ENCODE measurements at regions not wholly inside any gene's neighbourhood (a gene's known extent, or its start where the extent isn't known, plus 50 kb on each side); places are given as distances from the start of the nearest gene placed in this dataset.

DNA sequence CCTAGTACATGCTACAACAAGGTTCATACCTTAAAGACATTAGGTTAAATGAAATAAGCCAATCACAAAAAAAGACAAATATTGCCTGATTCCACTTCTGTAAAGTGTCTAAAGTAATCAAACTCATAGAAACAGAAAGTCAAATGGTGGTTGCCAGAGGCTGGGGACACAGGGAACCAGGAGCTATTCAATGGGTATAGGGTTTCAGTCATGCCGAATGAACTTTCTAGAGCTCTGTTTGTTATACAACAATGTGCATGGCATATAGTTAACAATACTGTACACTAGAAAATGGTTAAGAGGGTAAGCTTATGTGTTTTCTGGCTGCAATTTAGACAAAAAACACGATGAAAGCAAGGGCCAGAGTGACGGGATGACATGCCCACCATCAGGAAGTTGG is 70.8 kb upstream of the EGFLAM start:
- TF ChIP-seq, protein P1, sequence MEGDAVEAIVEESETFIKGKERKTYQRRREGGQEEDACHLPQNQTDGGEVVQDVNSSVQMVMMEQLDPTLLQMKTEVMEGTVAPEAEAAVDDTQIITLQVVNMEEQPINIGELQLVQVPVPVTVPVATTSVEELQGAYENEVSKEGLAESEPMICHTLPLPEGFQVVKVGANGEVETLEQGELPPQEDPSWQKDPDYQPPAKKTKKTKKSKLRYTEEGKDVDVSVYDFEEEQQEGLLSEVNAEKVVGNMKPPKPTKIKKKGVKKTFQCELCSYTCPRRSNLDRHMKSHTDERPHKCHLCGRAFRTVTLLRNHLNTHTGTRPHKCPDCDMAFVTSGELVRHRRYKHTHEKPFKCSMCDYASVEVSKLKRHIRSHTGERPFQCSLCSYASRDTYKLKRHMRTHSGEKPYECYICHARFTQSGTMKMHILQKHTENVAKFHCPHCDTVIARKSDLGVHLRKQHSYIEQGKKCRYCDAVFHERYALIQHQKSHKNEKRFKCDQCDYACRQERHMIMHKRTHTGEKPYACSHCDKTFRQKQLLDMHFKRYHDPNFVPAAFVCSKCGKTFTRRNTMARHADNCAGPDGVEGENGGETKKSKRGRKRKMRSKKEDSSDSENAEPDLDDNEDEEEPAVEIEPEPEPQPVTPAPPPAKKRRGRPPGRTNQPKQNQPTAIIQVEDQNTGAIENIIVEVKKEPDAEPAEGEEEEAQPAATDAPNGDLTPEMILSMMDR (IDR thresholded peaks at IDR 0.05; ENCODE audit: unreplicated experiment) = no peak
- H3K27ac Mint-ChIP-seq (ENCODE audit: unreplicated experiment) = no peak overlapping the region

DNA sequence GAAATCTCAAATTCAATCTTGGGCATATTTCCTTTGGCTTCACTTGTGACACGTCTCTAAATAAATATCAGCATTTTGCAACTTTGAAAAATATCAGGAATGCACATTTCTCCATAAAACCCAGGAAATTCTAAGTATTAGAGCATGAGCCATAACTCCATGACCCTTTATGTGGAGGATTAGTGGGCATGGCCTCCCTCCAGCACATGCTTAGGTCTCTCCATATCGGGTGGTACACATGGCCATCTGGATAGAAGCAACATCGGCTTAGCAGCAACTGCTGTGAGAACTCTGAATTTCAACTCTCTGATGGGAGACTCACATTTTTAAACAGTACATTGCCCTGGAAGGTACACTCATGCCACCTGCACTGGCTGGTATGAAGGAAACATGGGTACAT is 73.7 kb upstream of the EGFLAM start:
- H3K4me1 Mint-ChIP-seq (ENCODE audit: unreplicated experiment) = no peaks in the 10 kb centered on the region
- H3K36me3 Mint-ChIP-seq (ENCODE audit: low read depth, unreplicated experiment) = no peaks in the 10 kb centered on the region
- H3K27me3 Mint-ChIP-seq (ENCODE audit: unreplicated experiment) = no peaks in the 10 kb centered on the region
- no peaks in the 10 kb centered on the region for H3K9me3 Mint-ChIP-seq (ENCODE audit: unreplicated experiment)
- no peak overlapping the region for H3K27ac Mint-ChIP-seq (ENCODE audit: unreplicated experiment)
- TF ChIP-seq, protein P1 (IDR thresholded peaks at IDR 0.05; ENCODE audit: unreplicated experiment) = no peak
- no peak overlapping the region for H3K4me3 Mint-ChIP-seq (ENCODE audit: unreplicated experiment)
- no peak for DNase-seq (ENCODE audit: low spot score)

More for the DNA sequence above, 70.8 kb upstream of the EGFLAM start:
- no peaks in the 10 kb centered on the region for H3K27me3 Mint-ChIP-seq (ENCODE audit: unreplicated experiment)
- DNase-seq (ENCODE audit: low spot score) = no peak
- no peak overlapping the region for H3K4me3 Mint-ChIP-seq (ENCODE audit: unreplicated experiment)
- H3K4me1 Mint-ChIP-seq (ENCODE audit: unreplicated experiment) = no peaks in the 10 kb centered on the region
- no peaks in the 10 kb centered on the region for H3K36me3 Mint-ChIP-seq (ENCODE audit: low read depth, unreplicated experiment)
- no peaks in the 10 kb centered on the region for H3K9me3 Mint-ChIP-seq (ENCODE audit: unreplicated experiment)

DNA sequence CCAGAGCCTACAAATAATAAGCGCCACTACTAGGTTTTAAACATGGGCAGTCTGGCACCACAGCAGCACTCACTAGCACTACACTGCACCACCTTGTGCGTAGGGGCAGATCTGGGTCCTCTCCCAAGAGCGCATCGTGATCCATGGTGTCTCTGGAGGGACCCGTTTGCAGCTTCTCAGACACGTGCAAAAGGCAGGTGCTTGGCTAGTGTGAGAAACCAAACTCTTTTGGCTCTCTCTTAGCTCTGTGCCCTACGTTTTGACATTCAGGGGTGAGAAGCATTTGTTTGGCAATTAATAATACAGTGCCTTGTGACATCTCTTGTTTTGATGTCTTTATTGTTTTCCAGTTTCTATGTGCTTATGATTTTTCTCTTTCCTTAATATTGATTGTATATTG is 75.4 kb upstream of the EGFLAM start:
- no peak overlapping the region for H3K27ac Mint-ChIP-seq (ENCODE audit: unreplicated experiment)
- H3K9me3 Mint-ChIP-seq (ENCODE audit: unreplicated experiment) = no peaks in the 10 kb centered on the region
- H3K4me3 Mint-ChIP-seq (ENCODE audit: unreplicated experiment) = no peak overlapping the region
- no peaks in the 10 kb centered on the region for H3K4me1 Mint-ChIP-seq (ENCODE audit: unreplicated experiment)
- TF ChIP-seq, protein P1 (IDR thresholded peaks at IDR 0.05; ENCODE audit: unreplicated experiment) = no peak
- H3K27me3 Mint-ChIP-seq (ENCODE audit: unreplicated experiment) = no peaks in the 10 kb centered on the region
- no peak for DNase-seq (ENCODE audit: low spot score)
- no peaks in the 10 kb centered on the region for H3K36me3 Mint-ChIP-seq (ENCODE audit: low read depth, unreplicated experiment)

DNA sequence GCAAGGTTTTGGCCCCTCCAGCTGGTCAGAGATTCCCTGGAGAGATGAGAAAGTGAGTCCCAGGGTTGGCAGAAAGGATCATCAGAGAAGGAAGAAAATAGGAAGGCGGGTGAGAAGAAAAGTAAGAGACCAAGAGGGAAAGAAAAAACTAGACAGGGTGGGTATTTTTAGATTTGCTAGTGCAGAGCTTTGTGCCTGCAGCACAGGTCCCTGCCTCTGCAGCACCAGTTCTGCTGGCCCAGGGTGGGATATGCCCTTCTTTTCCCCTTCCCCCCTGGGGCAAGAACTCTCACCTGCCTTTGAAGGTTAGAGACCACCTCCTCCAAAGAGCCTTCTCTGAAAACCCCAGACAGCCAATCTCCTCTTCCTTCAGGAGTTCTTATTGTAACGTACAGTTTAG is 90.3 kb upstream of the EGFLAM start:
- Mint-ChIP-seq H3K4me3 (ENCODE audit: unreplicated experiment) (no peak overlapping the region), H3K4me1 (ENCODE audit: unreplicated experiment) (no peaks in the 10 kb centered on the region), H3K9me3 (ENCODE audit: unreplicated experiment) (no peaks in the 10 kb centered on the region), H3K36me3 (ENCODE audit: low read depth, unreplicated experiment) (no peaks in the 10 kb centered on the region), H3K27ac (ENCODE audit: unreplicated experiment) (no peak overlapping the region), H3K27me3 (ENCODE audit: unreplicated experiment) (no peaks in the 10 kb centered on the region)
- DNase-seq (ENCODE audit: low spot score) = no peak
- TF ChIP-seq, protein P1 (IDR thresholded peaks at IDR 0.05; ENCODE audit: unreplicated experiment) = no peak

DNA sequence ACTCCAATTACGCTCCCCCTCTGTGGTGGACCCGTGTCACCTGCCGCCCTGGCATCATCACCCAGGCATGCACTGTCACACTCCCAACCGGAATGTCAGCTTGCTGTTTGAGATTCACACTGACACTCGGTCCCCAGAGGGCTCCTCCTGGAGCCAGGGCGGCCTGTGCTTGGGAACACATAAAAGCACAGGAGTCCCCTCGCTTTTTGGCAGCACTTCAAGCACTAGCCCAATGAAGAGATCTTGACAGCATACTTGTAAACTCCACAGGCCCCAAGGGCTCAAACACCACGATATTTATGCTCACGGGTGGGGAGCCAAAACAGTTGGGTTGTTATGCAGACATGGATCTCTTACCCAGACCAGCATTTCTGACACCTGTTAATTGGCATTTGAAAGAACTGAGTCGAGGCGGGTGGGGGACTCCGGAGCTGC is 90.8 kb upstream of the EGFLAM start:
- no peak overlapping the region for H3K27ac Mint-ChIP-seq (ENCODE audit: unreplicated experiment)
- no peak overlapping the region for H3K4me3 Mint-ChIP-seq (ENCODE audit: unreplicated experiment)
- TF ChIP-seq, protein P1 (IDR thresholded peaks at IDR 0.05; ENCODE audit: unreplicated experiment) = no peak
- H3K27me3 Mint-ChIP-seq (ENCODE audit: unreplicated experiment) = no peaks in the 10 kb centered on the region
- no peaks in the 10 kb centered on the region for H3K4me1 Mint-ChIP-seq (ENCODE audit: unreplicated experiment)
- H3K9me3 Mint-ChIP-seq (ENCODE audit: unreplicated experiment) = no peaks in the 10 kb centered on the region
- H3K36me3 Mint-ChIP-seq (ENCODE audit: low read depth, unreplicated experiment) = no peaks in the 10 kb centered on the region
- no peak for DNase-seq (ENCODE audit: low spot score)
